GM12874 (cell line): ENCODE measurements at regions not wholly inside any gene's neighbourhood (a gene's known extent, or its start where the extent isn't known, plus 50 kb on each side); places are given as distances from the start of the nearest gene placed in this dataset.

Source experiments
- TF ChIP-seq, protein P1 (sequence below): IDR thresholded peaks from 2 replicates; pipeline ENCODE4 v1.5.1; 2011; ENCODE audit warnings: low read depth, mild to moderate bottlenecking, control low read depth, low read length, moderate library complexity; ENCODE audit not compliant: insufficient read depth

- TF ChIP-seq, protein P1, sequence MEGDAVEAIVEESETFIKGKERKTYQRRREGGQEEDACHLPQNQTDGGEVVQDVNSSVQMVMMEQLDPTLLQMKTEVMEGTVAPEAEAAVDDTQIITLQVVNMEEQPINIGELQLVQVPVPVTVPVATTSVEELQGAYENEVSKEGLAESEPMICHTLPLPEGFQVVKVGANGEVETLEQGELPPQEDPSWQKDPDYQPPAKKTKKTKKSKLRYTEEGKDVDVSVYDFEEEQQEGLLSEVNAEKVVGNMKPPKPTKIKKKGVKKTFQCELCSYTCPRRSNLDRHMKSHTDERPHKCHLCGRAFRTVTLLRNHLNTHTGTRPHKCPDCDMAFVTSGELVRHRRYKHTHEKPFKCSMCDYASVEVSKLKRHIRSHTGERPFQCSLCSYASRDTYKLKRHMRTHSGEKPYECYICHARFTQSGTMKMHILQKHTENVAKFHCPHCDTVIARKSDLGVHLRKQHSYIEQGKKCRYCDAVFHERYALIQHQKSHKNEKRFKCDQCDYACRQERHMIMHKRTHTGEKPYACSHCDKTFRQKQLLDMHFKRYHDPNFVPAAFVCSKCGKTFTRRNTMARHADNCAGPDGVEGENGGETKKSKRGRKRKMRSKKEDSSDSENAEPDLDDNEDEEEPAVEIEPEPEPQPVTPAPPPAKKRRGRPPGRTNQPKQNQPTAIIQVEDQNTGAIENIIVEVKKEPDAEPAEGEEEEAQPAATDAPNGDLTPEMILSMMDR = no peak
Observed at GRCh38 chr6:2369606-2370005, 124.2 kb upstream of the GMDS start.

GRCh38 chr6:2363211-2363610 lies 117.8 kb upstream of the GMDS start:
- TF ChIP-seq, protein P1 = no peak

GRCh38 chr6:2361195-2361594 lies 115.8 kb upstream of the GMDS start:
- TF ChIP-seq, protein P1 = no peak

GRCh38 chr6:2360716-2361115 lies 115.3 kb upstream of the GMDS start:
- TF ChIP-seq, protein P1 = no peak

DNA sequence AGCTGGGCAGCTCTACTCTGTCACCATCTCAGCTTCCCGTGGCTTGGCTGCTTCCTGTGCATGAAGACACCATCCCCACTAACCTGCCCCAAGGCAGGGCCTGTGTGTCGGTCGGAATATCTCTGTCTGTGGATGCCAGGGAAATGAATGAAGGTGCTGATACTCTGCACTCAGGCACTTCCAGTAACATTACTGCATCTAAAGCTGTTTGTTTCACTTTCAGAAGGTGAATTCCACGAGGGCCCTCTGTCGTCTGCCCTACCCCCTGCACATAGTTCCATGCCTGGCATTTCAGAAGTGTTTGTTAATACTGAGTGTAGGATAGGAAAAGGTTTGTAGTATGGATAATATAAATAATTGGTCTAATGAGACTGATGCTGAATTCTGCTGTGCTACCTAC lies 114.7 kb upstream of the GMDS start:
- TF ChIP-seq, protein P1 = no peak

- TF ChIP-seq, protein P1 = no peak
Observed at GRCh38 chr6:2355150-2355549, 109.7 kb upstream of the GMDS start.

DNA sequence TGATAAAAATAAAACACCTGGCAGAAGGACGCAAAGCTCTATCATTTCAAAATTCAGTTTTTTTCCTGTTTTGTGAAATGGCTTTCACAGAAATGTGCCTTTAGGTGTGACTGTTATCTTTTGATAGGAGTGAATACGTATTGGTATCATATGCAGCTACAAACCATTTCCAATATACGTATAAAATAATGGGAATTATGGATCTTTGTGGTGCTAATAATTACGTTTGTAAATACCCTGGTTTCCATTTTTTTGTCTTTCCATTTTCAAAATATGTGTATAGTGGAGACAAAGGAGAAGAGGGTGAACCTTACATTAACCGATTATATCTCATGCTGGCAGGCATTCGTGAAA lies 108.7 kb upstream of the GMDS start:
- TF ChIP-seq, protein P1 = no peak
